ENCODE measurements at regions not wholly inside any gene's neighbourhood (a gene's known extent, or its start where the extent isn't known, plus 50 kb on each side); places are given as distances from the start of the nearest gene placed in this dataset.

GRCh38 chr12:98275131-98275475 is 240.3 kb upstream of the TMPO start:
- H3K4me2 ChIP-seq (replicated peaks; ENCODE audit: extremely low read depth, low read length, poor library complexity, severe bottlenecking): no peak overlapping the region
- Mint-ChIP-seq H3K36me3 (no peaks in the 10 kb centered on the region), H3K4me3 (no peak overlapping the region), H3K4me1 (no peaks in the 10 kb centered on the region), H3K27me3 (ENCODE audit: low read depth in 3 of 3) (no peaks in the 10 kb centered on the region), H3K27ac (no peak overlapping the region), H3K9me3 (peaks cover 0 to 3% (median 0%) of the 10 kb centered on the region in 7 donors)
- 100% methylated on average over 1 of the region's 4 CpGs for WGBS (ENCODE audit: insufficient coverage)
- no peaks in the 10 kb centered on the region for H3K36me3 ChIP-seq (replicated peaks in 1 of 2; ENCODE audit: control insufficient read depth in 1 of 2, insufficient read depth in 2 of 2, low read length in 2 of 2)
- no peaks in the 10 kb centered on the region for H3K4me1 ChIP-seq (ENCODE audit: control insufficient read depth in 1 of 2, insufficient read depth in 2 of 2, low read length in 2 of 2)
- no peak overlapping the region for H3K4me3 ChIP-seq (replicated peaks in 1 of 3; ENCODE audit: low read depth in 2 of 3, low read length in 3 of 3)
- intact Hi-C loops (cut with micrococcal nuclease): no loop called here
- no peak overlapping the region for H2AFZ ChIP-seq (ENCODE audit: insufficient read depth, low read depth, low read length, poor library complexity, severe bottlenecking)
- H3K9ac ChIP-seq (ENCODE audit: insufficient read depth, low read length, poor library complexity, severe bottlenecking): no peak overlapping the region
- H4K20me1 ChIP-seq (ENCODE audit: insufficient read depth, low read length): no peaks in the 10 kb centered on the region
- H3K27me3 ChIP-seq (ENCODE audit: control insufficient read depth in 2 of 2, insufficient read depth in 2 of 2, low read length in 2 of 2): no peaks in the 10 kb centered on the region
- no peak for DNase-seq
- no peaks in the 10 kb centered on the region for H3K79me2 ChIP-seq (ENCODE audit: insufficient read depth, low read length)
- H3K27ac ChIP-seq (ENCODE audit: low read depth in 1 of 2, low read length in 2 of 2): no peak overlapping the region
- H3K9me3 ChIP-seq (replicated peaks in 1 of 2; ENCODE audit: control insufficient read depth in 1 of 2, insufficient read depth in 1 of 2, low read length in 2 of 2): no peaks in the 10 kb centered on the region
- TF ChIP-seq CTCF (IDR thresholded peaks at IDR 0.05): no peak

- no peaks in the 10 kb centered on the region for H4K20me1 ChIP-seq (ENCODE audit: insufficient read depth, low read length)
- no peaks in the 10 kb centered on the region for H3K36me3 Mint-ChIP-seq
These were observed 235.2 kb upstream of the TMPO start for GRCh38 chr12:98280152-98280551.

More at GRCh38 chr12:98280152-98280551, 235.2 kb upstream of the TMPO start:
- no peaks in the 10 kb centered on the region for H3K4me1 ChIP-seq (ENCODE audit: control insufficient read depth in 1 of 2, insufficient read depth in 2 of 2, low read length in 2 of 2)
- Mint-ChIP-seq H3K27me3 (ENCODE audit: low read depth in 3 of 3) (peaks cover 0 to 2% (median 0%) of the 10 kb centered on the region in 3 donors), H3K27ac (no peak overlapping the region), H3K4me1 (no peaks in the 10 kb centered on the region), H3K9me3 (peaks cover 0 to 4% (median 0%) of the 10 kb centered on the region in 7 donors), H3K4me3 (no peak overlapping the region)
- H3K79me2 ChIP-seq (ENCODE audit: insufficient read depth, low read length): no peaks in the 10 kb centered on the region
- intact Hi-C loops (cut with micrococcal nuclease): no loop called here
- no peak overlapping the region for H3K27ac ChIP-seq (ENCODE audit: low read depth in 1 of 2, low read length in 2 of 2)
- H3K27me3 ChIP-seq (ENCODE audit: control insufficient read depth in 2 of 2, insufficient read depth in 2 of 2, low read length in 2 of 2): no peaks in the 10 kb centered on the region
- WGBS (ENCODE audit: insufficient coverage): 67% methylated on average over 1 of the region's 6 CpGs
- no peak for TF ChIP-seq CTCF (IDR thresholded peaks at IDR 0.05)
- no peak for DNase-seq
- H3K36me3 ChIP-seq (replicated peaks in 1 of 2; ENCODE audit: control insufficient read depth in 1 of 2, insufficient read depth in 2 of 2, low read length in 2 of 2): no peaks in the 10 kb centered on the region
- no peaks in the 10 kb centered on the region for H3K9me3 ChIP-seq (replicated peaks in 1 of 2; ENCODE audit: control insufficient read depth in 1 of 2, insufficient read depth in 1 of 2, low read length in 2 of 2)
- no peak overlapping the region for H2AFZ ChIP-seq (ENCODE audit: insufficient read depth, low read depth, low read length, poor library complexity, severe bottlenecking)
- H3K9ac ChIP-seq (ENCODE audit: insufficient read depth, low read length, poor library complexity, severe bottlenecking): no peak overlapping the region
- no peak overlapping the region for H3K4me3 ChIP-seq (replicated peaks in 1 of 3; ENCODE audit: low read depth in 2 of 3, low read length in 3 of 3)
- H3K4me2 ChIP-seq (replicated peaks; ENCODE audit: extremely low read depth, low read length, poor library complexity, severe bottlenecking): no peak overlapping the region
